Vagina (tissue), 2 donors: ENCODE measurements at regions not wholly inside any gene's neighbourhood (a gene's known extent, or its start where the extent isn't known, plus 50 kb on each side); places are given as distances from the start of the nearest gene placed in this dataset.
"Not testable (repeated sequence)": the region's sequence is repeated elsewhere in the genome, so short reads cannot be mapped to it uniquely, and the experiment has no call there.

Experiments
- DNase-seq, 2 donors: peaks; one replicate each; pipeline ENCODE4 v3.0.0-alpha.2; 2017; ENCODE audit errors: extremely low spot score in 2 of 2
- H3K27ac ChIP-seq: fragments of 200-600 bp; sonication (generic); one replicate; pipeline ENCODE4 v1.5.1; 2019
- H3K27me3 ChIP-seq: fragments of 200-600 bp; sonication (generic); one replicate; pipeline ENCODE4 v1.5.1; 2019
- H3K36me3 ChIP-seq, 2 donors: fragments of 200-600 bp; sonication (generic); one replicate each; pipeline ENCODE4 v1.5.1; 2017 to 2019
- H3K4me1 ChIP-seq: fragments of 200-600 bp; sonication (generic); one replicate; pipeline ENCODE4 v1.5.1; 2019
- H3K4me3 ChIP-seq, 2 donors: fragments of 200-600 bp; sonication (generic); 1 replicate in 1 of 2; 2 replicates in 1 of 2; pipeline ENCODE4 v1.5.1; 2016 to 2019
- H3K9me3 ChIP-seq: fragments of 200-600 bp; sonication (generic); one replicate; pipeline ENCODE4 v1.5.1; 2019
- CTCF ChIP-seq, 3 experiments: fragments of 450-650 bp in 2 of 3; fragments of 200-600 bp in 1 of 3; sonication (generic) in 1 of 3; IDR thresholded peaks; one replicate each; pipeline ENCODE4 v1.5.1; 2017 to 2019; ENCODE audit warnings: antibody characterized with exemption in 3 of 3, mild to moderate bottlenecking in 2 of 3, moderate library complexity in 2 of 3
- POLR2A ChIP-seq, 2 donors: fragments of 450-650 bp; IDR thresholded peaks; one replicate each; pipeline ENCODE4 v1.6.1; 2017; ENCODE audit warnings: antibody characterized with exemption in 2 of 2, mild to moderate bottlenecking in 2 of 2, moderate library complexity in 2 of 2
- POLR2AphosphoS5 ChIP-seq, 2 donors: sonication (generic); formaldehyde crosslinking; IDR thresholded peaks; one replicate each; pipeline ENCODE4 v1.9.0; 2017; ENCODE audit warnings: antibody characterized with exemption in 2 of 2, mild to moderate bottlenecking in 2 of 2, low read depth in 1 of 2; ENCODE audit not compliant: insufficient read depth in 1 of 2
- intact Hi-C: fragments of 100-400 bp; cut with DNase I; formaldehyde crosslinking; loops from one replicate; pipeline ENCODE4 v1.15.1; 2023

GRCh38 chr1:121452484-121452883 lies 267.7 kb downstream of the SRGAP2C start:
- no peaks in the 10 kb centered on the region for H3K4me1 ChIP-seq
- no peak for TF ChIP-seq POLR2AphosphoS5 (IDR thresholded peaks at IDR 0.05; ENCODE audit: insufficient read depth in 1 of 2, low read depth in 1 of 2)
- TF ChIP-seq POLR2A (IDR thresholded peaks at IDR 0.05): no peak
- no peak for TF ChIP-seq CTCF (IDR thresholded peaks at IDR 0.05)
- H3K4me3 ChIP-seq: no peak overlapping the region
- H3K27me3 ChIP-seq: no peaks in the 10 kb centered on the region
- H3K27ac ChIP-seq: no peak overlapping the region
- no peaks in the 10 kb centered on the region for H3K9me3 ChIP-seq
- intact Hi-C loops: no loop called here
- DNase-seq: no peak
- no peaks in the 10 kb centered on the region for H3K36me3 ChIP-seq

DNA sequence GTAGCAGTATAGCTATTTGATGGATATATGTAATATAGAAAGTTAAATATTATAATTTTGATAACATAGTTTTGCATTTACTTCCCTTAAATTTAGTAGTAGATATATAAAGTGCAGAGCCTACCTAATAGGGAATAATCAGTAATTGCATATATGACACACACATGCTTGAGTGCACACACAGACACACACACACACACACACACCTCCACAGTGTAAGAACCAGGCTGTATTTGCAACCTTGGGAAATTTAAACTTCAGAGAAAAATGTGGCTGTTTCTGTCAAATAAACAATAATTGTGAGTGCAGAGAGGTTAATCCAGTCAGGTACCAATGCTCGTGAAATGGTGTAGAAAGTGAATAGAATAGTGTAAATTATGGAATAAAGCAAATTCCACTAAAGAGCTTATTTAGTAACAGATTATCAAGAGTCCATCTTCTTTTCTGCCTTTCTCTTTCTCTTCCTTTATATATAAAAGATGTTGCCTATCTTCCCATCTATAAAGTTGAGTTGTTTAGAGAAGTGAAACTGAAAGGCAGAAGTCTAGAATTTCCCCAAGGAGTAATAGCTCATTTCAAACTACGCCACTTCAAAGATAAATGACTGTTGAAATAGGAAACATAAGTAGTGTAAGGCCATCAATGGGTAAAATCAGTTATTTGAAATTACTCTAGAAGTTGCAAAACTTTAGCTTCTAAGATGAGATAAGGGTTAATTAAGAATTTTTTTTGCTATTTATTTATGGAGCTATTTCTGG lies 273.7 kb downstream of the SRGAP2C start:
- Histone ChIP-seq H3K4me1 (no peaks in the 10 kb centered on the region), H3K27ac (no peak overlapping the region), H3K36me3 (no peaks in the 10 kb centered on the region), H3K27me3 (no peaks in the 10 kb centered on the region), H3K4me3 (no peak overlapping the region), H3K9me3 (no peaks in the 10 kb centered on the region)
- intact Hi-C loops: no loop called here
- TF ChIP-seq POLR2AphosphoS5 (IDR thresholded peaks at IDR 0.05; ENCODE audit: insufficient read depth in 1 of 2, low read depth in 1 of 2) (no peak), POLR2A (IDR thresholded peaks at IDR 0.05) (no peak), CTCF (IDR thresholded peaks at IDR 0.05) (no peak)
- DNase-seq: no peak

GRCh38 chr1:121459235-121459634 lies 274.5 kb downstream of the SRGAP2C start:
- no peak overlapping the region for H3K27ac ChIP-seq

DNA sequence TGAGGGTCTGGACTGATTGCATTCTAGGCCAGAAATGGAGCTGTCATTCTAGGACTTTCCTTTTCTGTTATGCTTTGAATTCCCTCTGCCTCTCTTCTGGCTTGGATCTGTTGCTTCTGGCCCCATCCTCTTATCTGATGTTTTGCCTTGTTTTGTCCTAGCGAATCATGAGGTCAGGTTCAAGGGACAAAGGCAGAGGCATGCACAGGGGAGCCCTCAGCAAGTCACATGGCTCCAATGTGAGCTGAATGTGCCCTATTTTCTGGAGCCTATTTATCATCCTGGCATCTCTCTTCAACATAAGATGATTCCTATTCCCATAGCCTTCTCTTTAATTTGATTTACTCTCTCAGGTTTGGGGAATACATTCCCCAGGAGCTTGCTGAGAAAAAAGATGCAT lies 284.6 kb downstream of the SRGAP2C start:
- H3K4me3 ChIP-seq, H3K9me3 ChIP-seq, H3K27me3 ChIP-seq, H3K4me1 ChIP-seq, DNase-seq, intact Hi-C loops, H3K36me3 ChIP-seq, H3K27ac ChIP-seq: not testable (repeated sequence)

More at GRCh38 chr1:121459235-121459634, 274.5 kb downstream of the SRGAP2C start:
- Histone ChIP-seq H3K36me3 (no peaks in the 10 kb centered on the region), H3K4me1 (no peaks in the 10 kb centered on the region), H3K4me3 (no peak overlapping the region), H3K9me3 (no peaks in the 10 kb centered on the region), H3K27me3 (no peaks in the 10 kb centered on the region)
- no peak for DNase-seq
- intact Hi-C loops: no loop called here
- TF ChIP-seq POLR2A (IDR thresholded peaks at IDR 0.05): no peak

- H3K4me1 ChIP-seq, DNase-seq, H3K4me3 ChIP-seq, intact Hi-C loops, H3K36me3 ChIP-seq, H3K27me3 ChIP-seq, H3K27ac ChIP-seq, H3K9me3 ChIP-seq: not testable (repeated sequence)
Measured at GRCh38 chr1:121470401-121470800, 285.6 kb downstream of the SRGAP2C start.

DNA sequence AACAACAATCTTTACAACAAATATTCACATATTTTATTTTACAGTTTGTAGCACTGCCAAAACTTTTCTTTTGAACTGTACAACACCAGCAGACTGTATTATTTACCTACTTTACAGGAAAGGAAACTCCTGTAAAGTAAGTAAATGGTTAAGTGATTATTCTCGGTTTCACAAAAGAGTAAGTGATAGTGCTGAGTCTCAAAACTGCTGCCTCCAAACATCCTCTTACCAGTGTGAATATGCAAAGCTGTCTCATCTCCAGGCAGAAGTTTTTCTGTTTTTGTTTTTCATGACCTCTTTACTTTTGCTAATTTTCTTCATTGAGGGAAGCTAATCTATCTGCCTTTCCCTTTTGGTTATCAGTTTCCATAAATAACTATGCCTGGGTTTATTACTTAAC lies 286.7 kb downstream of the SRGAP2C start:
- TF ChIP-seq POLR2AphosphoS5 (IDR thresholded peaks at IDR 0.05; ENCODE audit: insufficient read depth in 1 of 2, low read depth in 1 of 2): no peak
- TF ChIP-seq CTCF (IDR thresholded peaks at IDR 0.05): no peak
- no peak for TF ChIP-seq POLR2A (IDR thresholded peaks at IDR 0.05)
- Histone ChIP-seq H3K4me1 (no peaks in the 10 kb centered on the region), H3K27me3 (no peaks in the 10 kb centered on the region), H3K9me3 (no peaks in the 10 kb centered on the region), H3K27ac (no peak overlapping the region), H3K36me3 (no peaks in the 10 kb centered on the region), H3K4me3 (no peak overlapping the region)
- DNase-seq: no peak
- intact Hi-C loops: no loop called here
